GM12878 (cell line): ENCODE measurements at regions not wholly inside any gene's neighbourhood (a gene's known extent, or its start where the extent isn't known, plus 50 kb on each side); places are given as distances from the start of the nearest gene placed in this dataset.

Experiments
- CREB1 ChIP-seq: IDR thresholded peaks from 2 replicates; pipeline ENCODE4 v1.6.1; 2012; ENCODE audit warnings: low read depth, mild to moderate bottlenecking, inconsistent platforms
- JUND ChIP-seq: IDR thresholded peaks from 2 replicates; pipeline ENCODE4 v1.6.1; 2012; ENCODE audit warnings: low read depth, mild to moderate bottlenecking, low read length, improper control_type of control experiment, moderate library complexity
- SMAD5 ChIP-seq: IDR thresholded peaks from 2 replicates; pipeline ENCODE4 v1.6.1; 2016; ENCODE audit warnings: antibody characterized with exemption, low read depth
- TCF7 ChIP-seq: IDR thresholded peaks from 2 replicates; pipeline ENCODE4 v1.6.1; 2014; ENCODE audit warnings: antibody characterized with exemption, borderline replicate concordance
- TF ChIP-seq, protein P1 (sequence below): IDR thresholded peaks from 2 replicates; pipeline ENCODE4 v1.6.1; 2012; ENCODE audit warnings: low read depth, low read length, improper control_type of control experiment
- TF ChIP-seq, protein P2 (sequence below): IDR thresholded peaks from 2 replicates; pipeline ENCODE4 v1.6.1; 2012; ENCODE audit warnings: mild to moderate bottlenecking, low read depth, low read length
- TF ChIP-seq, protein P3 (sequence below), 3 experiments: IDR thresholded peaks in 2 of 3; conservative IDR thresholded peaks in 1 of 3; 2 replicates each; pipeline ENCODE4 v1.5.1; 2011; ENCODE audit warnings: low read depth in 3 of 3, low read length in 3 of 3, mild to moderate bottlenecking in 3 of 3, control low read depth in 2 of 3, moderate library complexity in 2 of 3, inconsistent platforms in 1 of 3, mixed read lengths in 1 of 3; ENCODE audit not compliant: control insufficient read depth in 2 of 3, insufficient read depth in 1 of 3; ENCODE audit errors: extremely low read depth in 1 of 3

DNA sequence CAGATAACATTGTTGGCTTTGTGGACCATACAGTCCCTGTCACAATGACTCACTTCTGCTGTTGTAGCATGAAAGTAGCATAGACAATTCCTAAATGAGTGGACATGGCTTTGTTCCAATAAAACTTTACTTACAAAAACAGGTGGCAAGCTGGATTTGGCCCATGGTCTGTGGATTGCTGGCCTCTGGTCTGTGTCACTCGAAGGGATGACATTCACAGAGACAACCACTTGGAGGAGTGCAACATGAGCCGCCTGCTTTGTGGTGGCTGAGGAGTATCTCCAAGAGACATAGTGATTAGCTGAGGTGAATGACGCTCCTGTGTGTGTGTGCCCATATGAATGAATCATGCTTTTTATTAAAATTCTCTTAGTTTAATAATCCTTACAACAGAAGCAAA lies 81.3 kb upstream of the NRXN3 start:
- TF ChIP-seq, protein P1, sequence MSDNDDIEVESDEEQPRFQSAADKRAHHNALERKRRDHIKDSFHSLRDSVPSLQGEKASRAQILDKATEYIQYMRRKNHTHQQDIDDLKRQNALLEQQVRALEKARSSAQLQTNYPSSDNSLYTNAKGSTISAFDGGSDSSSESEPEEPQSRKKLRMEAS: no peak
- TF ChIP-seq JUND (no peak), TCF7 (no peak), CREB1 (no peak), SMAD5 (no peak)
- TF ChIP-seq, protein P2, sequence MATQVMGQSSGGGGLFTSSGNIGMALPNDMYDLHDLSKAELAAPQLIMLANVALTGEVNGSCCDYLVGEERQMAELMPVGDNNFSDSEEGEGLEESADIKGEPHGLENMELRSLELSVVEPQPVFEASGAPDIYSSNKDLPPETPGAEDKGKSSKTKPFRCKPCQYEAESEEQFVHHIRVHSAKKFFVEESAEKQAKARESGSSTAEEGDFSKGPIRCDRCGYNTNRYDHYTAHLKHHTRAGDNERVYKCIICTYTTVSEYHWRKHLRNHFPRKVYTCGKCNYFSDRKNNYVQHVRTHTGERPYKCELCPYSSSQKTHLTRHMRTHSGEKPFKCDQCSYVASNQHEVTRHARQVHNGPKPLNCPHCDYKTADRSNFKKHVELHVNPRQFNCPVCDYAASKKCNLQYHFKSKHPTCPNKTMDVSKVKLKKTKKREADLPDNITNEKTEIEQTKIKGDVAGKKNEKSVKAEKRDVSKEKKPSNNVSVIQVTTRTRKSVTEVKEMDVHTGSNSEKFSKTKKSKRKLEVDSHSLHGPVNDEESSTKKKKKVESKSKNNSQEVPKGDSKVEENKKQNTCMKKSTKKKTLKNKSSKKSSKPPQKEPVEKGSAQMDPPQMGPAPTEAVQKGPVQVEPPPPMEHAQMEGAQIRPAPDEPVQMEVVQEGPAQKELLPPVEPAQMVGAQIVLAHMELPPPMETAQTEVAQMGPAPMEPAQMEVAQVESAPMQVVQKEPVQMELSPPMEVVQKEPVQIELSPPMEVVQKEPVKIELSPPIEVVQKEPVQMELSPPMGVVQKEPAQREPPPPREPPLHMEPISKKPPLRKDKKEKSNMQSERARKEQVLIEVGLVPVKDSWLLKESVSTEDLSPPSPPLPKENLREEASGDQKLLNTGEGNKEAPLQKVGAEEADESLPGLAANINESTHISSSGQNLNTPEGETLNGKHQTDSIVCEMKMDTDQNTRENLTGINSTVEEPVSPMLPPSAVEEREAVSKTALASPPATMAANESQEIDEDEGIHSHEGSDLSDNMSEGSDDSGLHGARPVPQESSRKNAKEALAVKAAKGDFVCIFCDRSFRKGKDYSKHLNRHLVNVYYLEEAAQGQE: no peak
- TF ChIP-seq, protein P3, sequence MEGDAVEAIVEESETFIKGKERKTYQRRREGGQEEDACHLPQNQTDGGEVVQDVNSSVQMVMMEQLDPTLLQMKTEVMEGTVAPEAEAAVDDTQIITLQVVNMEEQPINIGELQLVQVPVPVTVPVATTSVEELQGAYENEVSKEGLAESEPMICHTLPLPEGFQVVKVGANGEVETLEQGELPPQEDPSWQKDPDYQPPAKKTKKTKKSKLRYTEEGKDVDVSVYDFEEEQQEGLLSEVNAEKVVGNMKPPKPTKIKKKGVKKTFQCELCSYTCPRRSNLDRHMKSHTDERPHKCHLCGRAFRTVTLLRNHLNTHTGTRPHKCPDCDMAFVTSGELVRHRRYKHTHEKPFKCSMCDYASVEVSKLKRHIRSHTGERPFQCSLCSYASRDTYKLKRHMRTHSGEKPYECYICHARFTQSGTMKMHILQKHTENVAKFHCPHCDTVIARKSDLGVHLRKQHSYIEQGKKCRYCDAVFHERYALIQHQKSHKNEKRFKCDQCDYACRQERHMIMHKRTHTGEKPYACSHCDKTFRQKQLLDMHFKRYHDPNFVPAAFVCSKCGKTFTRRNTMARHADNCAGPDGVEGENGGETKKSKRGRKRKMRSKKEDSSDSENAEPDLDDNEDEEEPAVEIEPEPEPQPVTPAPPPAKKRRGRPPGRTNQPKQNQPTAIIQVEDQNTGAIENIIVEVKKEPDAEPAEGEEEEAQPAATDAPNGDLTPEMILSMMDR (IDR thresholded peaks at IDR 0.05 in 2 of 3, conservative IDR thresholded peaks at IDR 0.05 in 1 of 3; ENCODE audit: control insufficient read depth in 2 of 3, extremely low read depth in 1 of 3, insufficient read depth in 1 of 3, low read depth in 3 of 3, low read length in 3 of 3): no peak
